A549 (cell line): ENCODE measurements at regions not wholly inside any gene's neighbourhood (a gene's known extent, or its start where the extent isn't known, plus 50 kb on each side); places are given as distances from the start of the nearest gene placed in this dataset.

ENCODE experiments used
- ATAC-seq, 2 experiments: fragments of 200-7000 bp in 1 of 2; fragments of >200 bp in 1 of 2; cut with Nextera tagmentation in 1 of 2; cut with Tn5 transposase in 1 of 2; 3 replicates each; pipeline versions ENCODE4 v1.8.0 to v1.9.1; 2018 to 2020; ENCODE audit warnings: mild to moderate bottlenecking in 1 of 2, moderate library complexity in 1 of 2
- CTCF ChIA-PET: fragments of 300-600 bp; sonication (Branson Sonifier 250); formaldehyde crosslinking; extraction: SDS; loops from one replicate; lab custom pipeline; 2021; ENCODE audit warnings: antibody characterized with exemption, inconsistent platforms; lab: Yijun Ruan, JAX
- POLR2A ChIA-PET: fragments of 350-600 bp; formaldehyde crosslinking; extraction: SDS; loops from one replicate; lab custom pipeline; 2021; ENCODE audit warnings: antibody characterized with exemption, inconsistent platforms; lab: Yijun Ruan, JAX
- DNase-seq, 2 experiments: peaks; one replicate each; pipeline versions ENCODE4 v3.0.0 to v3.0.0-alpha.2; 2011 to 2016; ENCODE audit warnings: low read depth in 1 of 2, low spot score in 1 of 2
- FAIRE-seq: peaks from 2 replicates; lab custom pipeline; 2011; peaks lifted over from hg19 to GRCh38; lab: Jason Lieb, UNC
- H3K27ac ChIP-seq, 2 experiments: fragments of >200 bp; sonication (Bioruptor Twin); formaldehyde crosslinking; 3 replicates each; pipeline ENCODE4 v1.5.1; 2016 to 2017
- H3K4me1 ChIP-seq: fragments of >200 bp; sonication (Bioruptor Twin); formaldehyde crosslinking; 3 replicates; pipeline ENCODE4 v1.6.1; 2016
- H3K4me2 ChIP-seq: fragments of >200 bp; sonication (Bioruptor Twin); formaldehyde crosslinking; 3 replicates; pipeline ENCODE4 v1.6.1; 2016
- H3K4me3 ChIP-seq: fragments of >200 bp; sonication (Bioruptor Twin); formaldehyde crosslinking; 3 replicates; pipeline ENCODE4 v1.5.1; 2016
- H3K9me3 ChIP-seq: fragments of >200 bp; sonication (Bioruptor Twin); formaldehyde crosslinking; 3 replicates; pipeline ENCODE4 v1.6.1; 2016
- CHD4 ChIP-seq: fragments of 200-600 bp; sonication (generic); IDR thresholded peaks from 2 replicates; pipeline ENCODE4 v1.6.1; 2016; ENCODE audit warnings: antibody characterized with exemption, mild to moderate bottlenecking, borderline replicate concordance
- EHMT2 ChIP-seq: fragments of 200-600 bp; sonication (generic); IDR thresholded peaks from 2 replicates; pipeline ENCODE4 v1.6.1; 2016; ENCODE audit warnings: antibody characterized with exemption, low read depth, mild to moderate bottlenecking, moderate library complexity
- EP300 ChIP-seq, 2 experiments: fragments of >200 bp; sonication (Bioruptor Twin); formaldehyde crosslinking; IDR thresholded peaks; 2 replicates in 1 of 2; 3 replicates in 1 of 2; pipeline ENCODE4 v1.6.1; 2016 to 2017
- ESRRA ChIP-seq: fragments of 150-350 bp; IDR thresholded peaks from 2 replicates; pipeline ENCODE4 v1.6.1; 2014; ENCODE audit warnings: mild to moderate bottlenecking, low read length, borderline replicate concordance
- FOSB ChIP-seq: fragments of 250-450 bp; sonication (Bioruptor Pico); IDR thresholded peaks from 2 replicates; pipeline ENCODE4 v1.5.0; 2020; ENCODE audit warnings: mild to moderate bottlenecking, moderate library complexity
- FOSL2 ChIP-seq, 2 experiments: fragments of 450-650 bp in 1 of 2; fragments of >200 bp in 1 of 2; sonication (Bioruptor Twin) in 1 of 2; formaldehyde crosslinking; IDR thresholded peaks; 2 replicates each; pipeline versions ENCODE4 v1.5.0 to v1.6.1; 2016 to 2020; ENCODE audit warnings: mild to moderate bottlenecking in 1 of 2, moderate library complexity in 1 of 2
- HOXB13 ChIP-seq: fragments of 250-450 bp; sonication (Bioruptor Pico); IDR thresholded peaks from 2 replicates; pipeline ENCODE4 v1.5.0; 2020; ENCODE audit warnings: low read depth, mild to moderate bottlenecking, moderate library complexity
- MAZ ChIP-seq: fragments of 150-350 bp; IDR thresholded peaks from 2 replicates; pipeline ENCODE4 v1.6.1; 2014; ENCODE audit warnings: antibody characterized with exemption, low read depth, low read length, borderline replicate concordance
- NPAS2 ChIP-seq: fragments of 250-450 bp; sonication (Bioruptor Pico); IDR thresholded peaks from 2 replicates; pipeline ENCODE4 v1.8.0; 2022; ENCODE audit warnings: mild to moderate bottlenecking, moderate library complexity, borderline replicate concordance
- NR3C1 ChIP-seq: fragments of >200 bp; sonication (Bioruptor Twin); formaldehyde crosslinking; IDR thresholded peaks from 3 replicates; pipeline ENCODE4 v1.6.1; 2017
- POLR2A ChIP-seq: IDR thresholded peaks from 2 replicates; pipeline ENCODE4 v1.6.1; 2012; ENCODE audit warnings: mild to moderate bottlenecking, low read length
- POLR2AphosphoS2 ChIP-seq: conservative IDR thresholded peaks from 2 replicates; pipeline ENCODE4 v1.6.1; 2012; ENCODE audit warnings: low read length, improper control_type of control experiment, inconsistent platforms
- RAD21 ChIP-seq, 2 experiments: fragments of >200 bp in 1 of 2; sonication (Bioruptor Twin) in 1 of 2; formaldehyde crosslinking in 1 of 2; IDR thresholded peaks in 1 of 2; conservative IDR thresholded peaks in 1 of 2; 2 replicates in 1 of 2; 3 replicates in 1 of 2; pipeline ENCODE4 v1.6.1; 2012 to 2018; ENCODE audit warnings: inconsistent platforms in 1 of 2
- RCOR1 ChIP-seq: fragments of 150-350 bp; IDR thresholded peaks from 2 replicates; pipeline ENCODE4 v1.6.1; 2014; ENCODE audit warnings: antibody characterized with exemption, low read length, low read depth
- RNF2 ChIP-seq: fragments of 200-600 bp; sonication (generic); IDR thresholded peaks from 2 replicates; pipeline ENCODE4 v1.6.1; 2016; ENCODE audit warnings: low read depth, mild to moderate bottlenecking, antibody characterized with exemption, moderate library complexity, borderline replicate concordance
- SMC3 ChIP-seq: fragments of >200 bp; sonication (Bioruptor Twin); formaldehyde crosslinking; IDR thresholded peaks from 3 replicates; pipeline ENCODE4 v1.6.1; 2018; ENCODE audit warnings: inconsistent platforms
- SREBF2 ChIP-seq: fragments of 450-650 bp; IDR thresholded peaks from 2 replicates; pipeline ENCODE4 v1.6.1; 2014; ENCODE audit warnings: mild to moderate bottlenecking, moderate library complexity
- ZC3H11A ChIP-seq: fragments of 450-650 bp; IDR thresholded peaks from 2 replicates; pipeline ENCODE4 v1.6.1; 2014; ENCODE audit warnings: antibody characterized with exemption, mild to moderate bottlenecking
- ZFP36 ChIP-seq: fragments of 450-650 bp; IDR thresholded peaks from 2 replicates; pipeline ENCODE4 v1.6.1; 2014; ENCODE audit warnings: borderline replicate concordance; ENCODE audit not compliant: partially characterized antibody
- WGBS: methylation state at CpG from one replicate; pipeline ENCODE4 v1.1.6; 2017; ENCODE audit errors: missing lambda C conversion rate; 5-methylcytosine and 5-hydroxymethylcytosine counted together
- TF ChIP-seq, protein P1 (sequence below): fragments of >200 bp; sonication (Bioruptor Twin); formaldehyde crosslinking; IDR thresholded peaks from 2 replicates; pipeline ENCODE4 v1.6.1; 2016
- TF ChIP-seq, protein P2 (sequence below): fragments of 450-650 bp; IDR thresholded peaks from 2 replicates; pipeline ENCODE4 v1.6.1; 2014; ENCODE audit warnings: antibody characterized with exemption
- TF ChIP-seq, protein P3 (sequence below): fragments of >200 bp; sonication (Bioruptor Twin); formaldehyde crosslinking; IDR thresholded peaks from 3 replicates; pipeline ENCODE4 v1.6.1; 2016

DNA sequence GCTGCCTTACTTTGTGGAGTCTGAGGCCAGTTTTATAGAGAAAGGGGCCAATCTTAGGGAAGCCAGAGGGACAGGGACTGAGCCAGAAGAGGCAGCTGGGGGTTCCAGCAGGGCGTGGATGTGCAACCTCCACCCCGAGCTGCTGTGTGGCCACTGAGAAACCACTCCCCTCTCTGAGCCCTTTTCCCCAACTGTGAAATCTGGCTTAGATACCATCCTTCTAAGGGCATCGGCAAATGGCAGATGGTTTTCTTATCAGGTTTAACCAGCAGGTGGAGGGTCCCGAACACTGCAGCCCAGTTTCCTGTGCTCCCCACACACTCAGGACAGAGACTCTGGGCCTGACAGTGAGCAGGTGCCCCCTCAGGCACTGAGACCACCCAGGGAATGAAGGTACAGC is 55.8 kb upstream of the SLC6A6 start:
- TF ChIP-seq ZFP36 = no peak
- TF ChIP-seq SMC3 = no peak
- no peak for TF ChIP-seq EHMT2
- no peak for TF ChIP-seq ESRRA
- no peak for TF ChIP-seq HOXB13 (CRISPR knock-in tag)
- no peak for TF ChIP-seq RCOR1
- no peak for TF ChIP-seq FOSB (CRISPR knock-in tag)
- TF ChIP-seq RAD21 (conservative IDR thresholded peaks at IDR 0.05 in 1 of 2, IDR thresholded peaks at IDR 0.05 in 1 of 2) = no peak
- TF ChIP-seq, protein P1, sequence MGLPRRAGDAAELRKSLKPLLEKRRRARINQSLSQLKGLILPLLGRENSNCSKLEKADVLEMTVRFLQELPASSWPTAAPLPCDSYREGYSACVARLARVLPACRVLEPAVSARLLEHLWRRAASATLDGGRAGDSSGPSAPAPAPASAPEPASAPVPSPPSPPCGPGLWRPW = no peak
- no peak for TF ChIP-seq POLR2AphosphoS2
- TF ChIP-seq RNF2 = no peak
- TF ChIP-seq CHD4 = no peak
- no peak for TF ChIP-seq ZC3H11A
- FAIRE-seq (no peak), DNase-seq (no peak), ATAC-seq (no peak)
- Histone ChIP-seq H3K4me2 (no peak overlapping the region), H3K4me3 (no peak overlapping the region), H3K27ac (no peak overlapping the region), H3K9me3 (no peaks in the 10 kb centered on the region), H3K4me1 (no peaks in the 10 kb centered on the region)
- CTCF ChIA-PET = interaction anchor here (1.0 to 1.6 kb wide), 3 partner anchors 10 to 18 kb away, joined by 3 to 6 read pairs (median 3); no protein-coding TSS in a partner anchor
- POLR2A ChIA-PET = no interaction called here
- 67% methylated on average over 4 of the region's 4 CpGs for WGBS

DNA sequence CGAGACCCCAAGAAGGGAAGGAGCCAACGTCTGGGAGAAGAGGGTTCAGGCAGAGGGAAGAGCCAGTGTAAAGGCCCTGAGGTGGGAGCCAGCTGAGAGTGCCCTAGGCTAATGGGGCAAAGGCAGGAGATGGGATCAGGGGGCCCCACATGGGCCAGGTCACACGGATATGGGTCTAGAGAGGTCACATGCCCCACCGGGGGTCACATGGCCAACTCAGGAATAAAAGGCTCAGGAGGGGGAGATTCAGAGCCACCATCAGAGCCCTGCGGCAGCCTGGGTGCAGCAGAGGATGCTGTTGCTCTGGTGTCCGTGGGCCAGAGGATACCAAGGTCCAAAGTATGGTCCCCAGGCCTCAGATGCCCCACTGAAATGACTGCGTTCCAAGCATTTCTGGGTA is 55.3 kb upstream of the SLC6A6 start:
- Histone ChIP-seq H3K4me2 (no peak overlapping the region), H3K27ac (no peak overlapping the region), H3K4me1 (no peaks in the 10 kb centered on the region), H3K9me3 (no peaks in the 10 kb centered on the region), H3K4me3 (no peak overlapping the region)
- POLR2A ChIA-PET = no interaction called here
- CTCF ChIA-PET = interaction anchor here (1.0 to 1.3 kb wide), 5 partner anchors 10 to 144 kb away, joined by 3 to 5 read pairs (median 3); no protein-coding TSS in a partner anchor
- DNase-seq (no peak), FAIRE-seq (no peak), ATAC-seq (no peak)
- WGBS = 59% methylated on average over 7 of the region's 7 CpGs
- TF ChIP-seq NR3C1 (no peak), POLR2A (no peak), SREBF2 (no peak), EP300 (IDR thresholded peaks at IDR 0.05) (no peak), NPAS2 (CRISPR knock-in tag) (no peak), RCOR1 (no peak)
- TF ChIP-seq, protein P2, sequence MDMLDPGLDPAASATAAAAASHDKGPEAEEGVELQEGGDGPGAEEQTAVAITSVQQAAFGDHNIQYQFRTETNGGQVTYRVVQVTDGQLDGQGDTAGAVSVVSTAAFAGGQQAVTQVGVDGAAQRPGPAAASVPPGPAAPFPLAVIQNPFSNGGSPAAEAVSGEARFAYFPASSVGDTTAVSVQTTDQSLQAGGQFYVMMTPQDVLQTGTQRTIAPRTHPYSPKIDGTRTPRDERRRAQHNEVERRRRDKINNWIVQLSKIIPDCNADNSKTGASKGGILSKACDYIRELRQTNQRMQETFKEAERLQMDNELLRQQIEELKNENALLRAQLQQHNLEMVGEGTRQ = 0 out of 2 replicates have a peak, but pooled peaks have one; percentile 29

DNA sequence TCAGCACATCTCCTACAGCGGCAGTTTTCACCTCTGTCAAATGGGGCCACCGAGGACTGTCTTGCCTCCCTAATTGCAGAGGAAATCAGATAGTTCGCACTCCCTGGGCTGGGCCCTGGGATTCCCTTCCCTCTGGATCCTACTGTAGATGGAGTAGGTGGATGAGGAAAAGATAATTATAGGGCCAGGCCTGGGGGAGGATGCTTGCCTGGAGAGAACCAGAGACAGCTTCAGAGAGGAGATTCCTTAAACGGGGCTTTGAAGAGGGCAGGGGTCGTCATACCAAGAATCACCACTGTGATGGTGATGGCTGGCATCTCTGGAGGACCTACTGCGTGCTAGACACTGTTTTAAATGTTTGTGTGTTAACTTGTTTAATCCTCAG is 50.8 kb upstream of the SLC6A6 start:
- Histone ChIP-seq H3K27ac (no peak overlapping the region), H3K4me2 (no peak overlapping the region), H3K4me1 (no peaks in the 10 kb centered on the region), H3K9me3 (no peaks in the 10 kb centered on the region), H3K4me3 (no peak overlapping the region)
- ChIA-PET POLR2A (no interaction called here), CTCF (interaction anchor here (0.8 to 1.1 kb wide), 2 partner anchors 13 to 20 kb away, joined by 3 read pairs; no protein-coding TSS in a partner anchor)
- no peak; a peak in 1 of 6 replicates for ATAC-seq
- TF ChIP-seq FOSL2 (IDR thresholded peaks at IDR 0.05) (no peak), FOSL2 (CRISPR knock-in tag; IDR thresholded peaks at IDR 0.05) (no peak), MAZ (no peak), NPAS2 (CRISPR knock-in tag) (no peak), HOXB13 (CRISPR knock-in tag) (no peak)
- TF ChIP-seq, protein P1 = no peak
- TF ChIP-seq, protein P3, sequence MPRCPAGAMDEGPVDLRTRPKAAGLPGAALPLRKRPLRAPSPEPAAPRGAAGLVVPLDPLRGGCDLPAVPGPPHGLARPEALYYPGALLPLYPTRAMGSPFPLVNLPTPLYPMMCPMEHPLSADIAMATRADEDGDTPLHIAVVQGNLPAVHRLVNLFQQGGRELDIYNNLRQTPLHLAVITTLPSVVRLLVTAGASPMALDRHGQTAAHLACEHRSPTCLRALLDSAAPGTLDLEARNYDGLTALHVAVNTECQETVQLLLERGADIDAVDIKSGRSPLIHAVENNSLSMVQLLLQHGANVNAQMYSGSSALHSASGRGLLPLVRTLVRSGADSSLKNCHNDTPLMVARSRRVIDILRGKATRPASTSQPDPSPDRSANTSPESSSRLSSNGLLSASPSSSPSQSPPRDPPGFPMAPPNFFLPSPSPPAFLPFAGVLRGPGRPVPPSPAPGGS = no peak
- DNase-seq = no peak
- FAIRE-seq = no peak
- WGBS = 65% methylated on average over 6 of the region's 6 CpGs
